GM10248 (cell line): ENCODE measurements at regions not wholly inside any gene's neighbourhood (a gene's known extent, or its start where the extent isn't known, plus 50 kb on each side); places are given as distances from the start of the nearest gene placed in this dataset.

ENCODE experiments used
- CTCF ChIA-PET: fragments of 300-600 bp; sonication (Branson Sonifier 250); formaldehyde crosslinking; extraction: SDS; loops from one replicate; lab custom pipeline; 2021; ENCODE audit warnings: antibody characterized with exemption; lab: Yijun Ruan, JAX
- POLR2A ChIA-PET: fragments of 350-650 bp; sonication (Branson Sonifier 250); formaldehyde crosslinking; extraction: SDS; loops from one replicate; lab custom pipeline; 2020; ENCODE audit warnings: antibody characterized with exemption; lab: Yijun Ruan, JAX
- DNase-seq: peaks from one replicate; pipeline ENCODE4 v3.0.0; 2012; ENCODE audit errors: extremely low spot score
- CTCF ChIP-seq: IDR thresholded peaks from 2 replicates; pipeline ENCODE4 v1.5.1; 2012; ENCODE audit warnings: mild to moderate bottlenecking, low read depth; ENCODE audit errors: extremely low read depth, missing control alignments, control extremely low read depth

- DNase-seq = no peak
- CTCF ChIA-PET = no interaction called here
- no peak for TF ChIP-seq CTCF
- POLR2A ChIA-PET = no interaction called here
These were observed 841.7 kb downstream of the CDH8 start for GRCh38 chr16:61194573-61194972.

- ChIA-PET CTCF (no interaction called here), POLR2A (no interaction called here)
- no peak for TF ChIP-seq CTCF
- no peak for DNase-seq
These were observed 853.8 kb downstream of the CDH8 start for GRCh38 chr16:61182391-61182790.

- no peak for TF ChIP-seq CTCF
These were observed 854.3 kb downstream of the CDH8 start for GRCh38 chr16:61181982-61182381.

GRCh38 chr16:61179561-61179960 is 856.7 kb downstream of the CDH8 start:
- ChIA-PET CTCF (no interaction called here), POLR2A (no interaction called here)
- TF ChIP-seq CTCF = no peak
- no peak for DNase-seq

More at GRCh38 chr16:61181982-61182381, 854.3 kb downstream of the CDH8 start:
- CTCF ChIA-PET = no interaction called here
- POLR2A ChIA-PET = no interaction called here
- no peak for DNase-seq

- ChIA-PET POLR2A (no interaction called here), CTCF (no interaction called here)
- DNase-seq = no peak
- no peak for TF ChIP-seq CTCF
These were observed 870.4 kb downstream of the CDH8 start for GRCh38 chr16:61165797-61166196.

GRCh38 chr16:61150351-61150750 is 885.9 kb downstream of the CDH8 start:
- TF ChIP-seq CTCF = no peak
- ChIA-PET CTCF (no interaction called here), POLR2A (no interaction called here)
- no peak for DNase-seq

- no peak for TF ChIP-seq CTCF
These were observed 886.5 kb downstream of the CDH8 start for GRCh38 chr16:61149709-61150108.

More at GRCh38 chr16:61149709-61150108, 886.5 kb downstream of the CDH8 start:
- POLR2A ChIA-PET = no interaction called here
- CTCF ChIA-PET = interaction anchor here (1.0 kb wide), 1 partner anchor 12 kb away, joined by 3 read pairs; no protein-coding TSS in a partner anchor
- no peak for DNase-seq
